HCT116 (cell line): ENCODE measurements at regions not wholly inside any gene's neighbourhood (a gene's known extent, or its start where the extent isn't known, plus 50 kb on each side); places are given as distances from the start of the nearest gene placed in this dataset.

Experiments used
- CBX3 ChIP-seq: IDR thresholded peaks from 2 replicates; pipeline ENCODE4 v1.6.1; 2012; ENCODE audit warnings: low read depth
- CEBPB ChIP-seq: IDR thresholded peaks from 2 replicates; pipeline ENCODE4 v1.6.1; 2012; ENCODE audit warnings: low read depth
- EZH2 ChIP-seq: fragments of 200-600 bp; sonication (generic); IDR thresholded peaks from 2 replicates; pipeline ENCODE4 v1.6.1; 2017; ENCODE audit warnings: antibody characterized with exemption, mixed run types
- EZH2phosphoT487 ChIP-seq: fragments of 200-600 bp; IDR thresholded peaks from 2 replicates; pipeline ENCODE4 v1.6.1; 2018; ENCODE audit warnings: antibody characterized with exemption, borderline replicate concordance
- POLR2A ChIP-seq: IDR thresholded peaks from 2 replicates; pipeline ENCODE4 v1.7.0; 2011; ENCODE audit warnings: borderline replicate concordance; ENCODE audit not compliant: insufficient read depth, insufficient read length; ENCODE audit errors: extremely low read depth
- POLR2AphosphoS5 ChIP-seq: IDR thresholded peaks from 2 replicates; pipeline ENCODE4 v1.6.1; 2011; ENCODE audit warnings: mild to moderate bottlenecking, low read depth, low read length, moderate library complexity
- RAD21 ChIP-seq: IDR thresholded peaks from 2 replicates; pipeline ENCODE4 v1.6.1; 2012; ENCODE audit warnings: low read depth, mild to moderate bottlenecking
- SP1 ChIP-seq: IDR thresholded peaks from 2 replicates; pipeline ENCODE4 v1.6.1; 2012; ENCODE audit warnings: low read depth
- ZFX ChIP-seq: fragments of 450-650 bp; IDR thresholded peaks from 2 replicates; pipeline ENCODE4 v1.6.1; 2017
- ZNF274 ChIP-seq: fragments of 200-500 bp; sonication (Bioruptor generic); IDR thresholded peaks from 2 replicates; pipeline ENCODE4 v1.6.1; 2014; ENCODE audit warnings: mild to moderate bottlenecking, low read depth, low read length, inconsistent platforms
- TF ChIP-seq, protein P1 (sequence below), 3 experiments: fragments of 200-600 bp in 1 of 3; sonication (generic) in 1 of 3; IDR thresholded peaks in 2 of 3; conservative IDR thresholded peaks in 1 of 3; 2 replicates each; pipeline ENCODE4 v1.5.1; 2012 to 2017; ENCODE audit warnings: low read depth in 2 of 3, low read length in 2 of 3, antibody characterized with exemption in 1 of 3, borderline replicate concordance in 1 of 3, control low read depth in 1 of 3, mild to moderate bottlenecking in 1 of 3, mixed read lengths in 1 of 3, mixed run types in 1 of 3, moderate library complexity in 1 of 3; ENCODE audit not compliant: insufficient read depth in 1 of 3
- TF ChIP-seq, protein P2 (sequence below): IDR thresholded peaks from 2 replicates; pipeline ENCODE4 v1.6.1; 2012

DNA sequence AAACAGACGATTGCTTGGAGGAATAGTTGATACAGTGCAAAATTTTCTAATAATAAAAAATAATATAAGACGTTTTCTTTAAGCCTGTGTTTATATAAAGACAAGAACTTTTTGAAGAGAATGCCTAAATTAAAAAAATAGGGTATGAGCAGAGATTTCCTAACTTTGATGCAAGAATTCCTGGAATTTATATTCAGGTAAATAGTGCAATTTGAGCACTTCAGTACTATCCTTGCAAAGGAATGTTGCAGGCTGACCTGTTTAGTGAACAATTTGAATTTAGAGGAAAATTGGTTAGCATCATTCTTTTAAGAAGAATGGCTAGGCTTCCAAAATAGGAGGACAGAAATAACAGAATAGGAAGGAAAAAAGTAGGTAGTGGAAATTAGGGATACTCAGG, 1172.3 kb downstream of the HACE1 start:
- TF ChIP-seq POLR2A = no peak
- TF ChIP-seq EZH2phosphoT487 = no peak
- TF ChIP-seq POLR2AphosphoS5 = no peak
- TF ChIP-seq, protein P1, sequence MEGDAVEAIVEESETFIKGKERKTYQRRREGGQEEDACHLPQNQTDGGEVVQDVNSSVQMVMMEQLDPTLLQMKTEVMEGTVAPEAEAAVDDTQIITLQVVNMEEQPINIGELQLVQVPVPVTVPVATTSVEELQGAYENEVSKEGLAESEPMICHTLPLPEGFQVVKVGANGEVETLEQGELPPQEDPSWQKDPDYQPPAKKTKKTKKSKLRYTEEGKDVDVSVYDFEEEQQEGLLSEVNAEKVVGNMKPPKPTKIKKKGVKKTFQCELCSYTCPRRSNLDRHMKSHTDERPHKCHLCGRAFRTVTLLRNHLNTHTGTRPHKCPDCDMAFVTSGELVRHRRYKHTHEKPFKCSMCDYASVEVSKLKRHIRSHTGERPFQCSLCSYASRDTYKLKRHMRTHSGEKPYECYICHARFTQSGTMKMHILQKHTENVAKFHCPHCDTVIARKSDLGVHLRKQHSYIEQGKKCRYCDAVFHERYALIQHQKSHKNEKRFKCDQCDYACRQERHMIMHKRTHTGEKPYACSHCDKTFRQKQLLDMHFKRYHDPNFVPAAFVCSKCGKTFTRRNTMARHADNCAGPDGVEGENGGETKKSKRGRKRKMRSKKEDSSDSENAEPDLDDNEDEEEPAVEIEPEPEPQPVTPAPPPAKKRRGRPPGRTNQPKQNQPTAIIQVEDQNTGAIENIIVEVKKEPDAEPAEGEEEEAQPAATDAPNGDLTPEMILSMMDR (IDR thresholded peaks at IDR 0.05 in 2 of 3, conservative IDR thresholded peaks at IDR 0.05 in 1 of 3; ENCODE audit: borderline replicate concordance in 1 of 3, insufficient read depth in 1 of 3, low read depth in 2 of 3, low read length in 2 of 3) = no peak
- no peak for TF ChIP-seq EZH2
- no peak for TF ChIP-seq SP1
- no peak for TF ChIP-seq CEBPB
- no peak for TF ChIP-seq ZFX
- no peak for TF ChIP-seq CBX3
- TF ChIP-seq ZNF274 = no peak
- no peak for TF ChIP-seq RAD21
- TF ChIP-seq, protein P2, sequence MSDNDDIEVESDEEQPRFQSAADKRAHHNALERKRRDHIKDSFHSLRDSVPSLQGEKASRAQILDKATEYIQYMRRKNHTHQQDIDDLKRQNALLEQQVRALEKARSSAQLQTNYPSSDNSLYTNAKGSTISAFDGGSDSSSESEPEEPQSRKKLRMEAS = no peak
